ENCODE measurements at regions not wholly inside any gene's neighbourhood (a gene's known extent, or its start where the extent isn't known, plus 50 kb on each side); places are given as distances from the start of the nearest gene placed in this dataset.

- TF ChIP-seq CTCF (IDR thresholded peaks at IDR 0.05), result no peak
- no peak for TF ChIP-seq POLR2A (IDR thresholded peaks at IDR 0.05)
Observed at GRCh38 chr10:113364227-113364626, 188.6 kb upstream of the HABP2 start.

All from body of pancreas (tissue), 4 donors.